ENCODE measurements at regions not wholly inside any gene's neighbourhood (a gene's known extent, or its start where the extent isn't known, plus 50 kb on each side); places are given as distances from the start of the nearest gene placed in this dataset.
"Not testable (repeated sequence)": the region's sequence is repeated elsewhere in the genome, so short reads cannot be mapped to it uniquely, and the experiment has no call there.

DNA sequence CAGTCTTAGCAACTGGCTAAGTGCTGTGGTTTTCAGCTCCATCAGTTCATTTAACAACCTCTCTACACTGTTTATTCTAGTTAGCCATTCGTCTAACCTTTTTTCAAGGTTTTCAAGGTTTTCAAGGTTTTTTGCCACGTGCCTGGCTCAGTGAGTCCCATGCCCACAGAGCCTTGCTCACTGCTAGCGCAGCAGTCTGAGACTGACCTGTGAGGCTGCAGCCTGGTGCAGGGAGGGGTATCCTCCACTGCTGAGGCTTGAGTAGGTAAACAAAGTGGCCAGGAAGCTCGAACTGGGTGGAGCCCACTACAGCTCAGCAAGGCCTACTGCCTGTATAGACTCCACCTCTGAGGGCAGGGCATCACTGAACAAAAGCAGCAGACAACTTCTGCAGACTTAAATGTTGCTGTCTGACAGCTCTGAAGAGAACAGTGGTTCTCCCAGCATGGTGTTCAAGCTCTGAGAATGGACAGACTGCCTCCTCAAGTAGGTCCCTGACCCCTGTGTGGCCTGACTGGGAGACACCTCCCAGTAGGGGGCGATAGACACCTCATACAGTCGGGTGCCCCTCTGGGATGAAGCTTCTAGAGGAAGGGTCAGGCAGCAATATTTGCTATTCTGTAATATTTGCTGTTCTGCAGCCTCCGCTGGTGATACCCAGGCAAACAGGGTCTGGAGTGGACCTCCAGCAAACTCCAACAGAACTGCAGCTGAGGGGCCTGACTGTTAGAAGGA, 424.7 kb upstream of the DDI1 start:
- not testable (repeated sequence) for H3K27ac Mint-ChIP-seq; H3K4me3 Mint-ChIP-seq; H3K27me3 Mint-ChIP-seq (ENCODE audit: insufficient read depth); DNase-seq
- TF ChIP-seq, protein P1, sequence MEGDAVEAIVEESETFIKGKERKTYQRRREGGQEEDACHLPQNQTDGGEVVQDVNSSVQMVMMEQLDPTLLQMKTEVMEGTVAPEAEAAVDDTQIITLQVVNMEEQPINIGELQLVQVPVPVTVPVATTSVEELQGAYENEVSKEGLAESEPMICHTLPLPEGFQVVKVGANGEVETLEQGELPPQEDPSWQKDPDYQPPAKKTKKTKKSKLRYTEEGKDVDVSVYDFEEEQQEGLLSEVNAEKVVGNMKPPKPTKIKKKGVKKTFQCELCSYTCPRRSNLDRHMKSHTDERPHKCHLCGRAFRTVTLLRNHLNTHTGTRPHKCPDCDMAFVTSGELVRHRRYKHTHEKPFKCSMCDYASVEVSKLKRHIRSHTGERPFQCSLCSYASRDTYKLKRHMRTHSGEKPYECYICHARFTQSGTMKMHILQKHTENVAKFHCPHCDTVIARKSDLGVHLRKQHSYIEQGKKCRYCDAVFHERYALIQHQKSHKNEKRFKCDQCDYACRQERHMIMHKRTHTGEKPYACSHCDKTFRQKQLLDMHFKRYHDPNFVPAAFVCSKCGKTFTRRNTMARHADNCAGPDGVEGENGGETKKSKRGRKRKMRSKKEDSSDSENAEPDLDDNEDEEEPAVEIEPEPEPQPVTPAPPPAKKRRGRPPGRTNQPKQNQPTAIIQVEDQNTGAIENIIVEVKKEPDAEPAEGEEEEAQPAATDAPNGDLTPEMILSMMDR (IDR thresholded peaks at IDR 0.05), result peak; percentile 48
- Mint-ChIP-seq H3K36me3 (ENCODE audit: low read depth) (peaks cover 38% of the 10 kb centered on the region), H3K4me1 (ENCODE audit: low read depth) (peaks cover 34% of the 10 kb centered on the region), H3K9me3 (peaks cover 23% of the 10 kb centered on the region; the same call in 1 of the 2 replicates)

DNA sequence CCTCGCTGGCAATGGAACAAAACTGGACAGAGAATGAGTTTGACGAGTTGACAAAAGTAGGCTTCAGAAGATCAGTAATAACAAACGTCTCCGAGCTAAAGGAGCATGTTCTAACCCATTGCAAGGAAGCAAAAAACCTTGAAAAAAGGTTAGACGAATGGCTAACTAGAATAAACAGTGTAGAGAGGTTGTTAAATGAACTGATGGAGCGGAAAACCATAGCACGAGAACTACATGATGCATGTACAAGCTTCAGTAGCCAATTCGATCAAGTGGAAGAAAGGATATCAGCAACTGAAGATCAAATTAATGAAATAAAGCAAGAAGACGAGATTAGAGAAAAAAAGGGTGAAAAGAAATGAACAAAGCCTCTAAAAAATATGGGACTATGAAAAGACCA, 424.0 kb upstream of the DDI1 start:
- Mint-ChIP-seq H3K4me1 (ENCODE audit: low read depth) (peaks cover 39% of the 10 kb centered on the region), H3K9me3 (peaks cover 23% of the 10 kb centered on the region; the same call in 1 of the 2 replicates), H3K36me3 (ENCODE audit: low read depth) (peaks cover 38% of the 10 kb centered on the region)
- not testable (repeated sequence) for H3K27ac Mint-ChIP-seq; H3K4me3 Mint-ChIP-seq; H3K27me3 Mint-ChIP-seq (ENCODE audit: insufficient read depth); DNase-seq

DNA sequence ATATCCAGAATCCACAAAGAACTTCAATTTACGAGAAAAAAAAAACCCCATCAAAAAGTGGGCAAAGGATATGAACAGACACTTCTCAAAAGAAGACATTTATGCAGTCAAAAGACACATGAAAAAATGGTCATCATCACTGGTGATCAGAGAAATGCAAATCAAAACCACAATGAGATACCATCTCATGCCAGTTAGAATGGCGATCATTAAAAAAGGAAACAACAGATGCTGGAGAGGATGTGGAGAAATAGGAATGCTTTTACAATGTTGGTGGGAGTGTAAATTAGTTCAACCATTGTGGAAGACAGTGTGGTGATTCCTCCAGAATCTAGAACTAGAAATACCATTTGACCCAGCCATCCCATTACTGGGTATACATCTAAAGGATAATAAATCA, 419.9 kb upstream of the DDI1 start:
- Mint-ChIP-seq H3K9me3 (peaks cover 14% of the 10 kb centered on the region; the same call in 1 of the 2 replicates), H3K4me1 (ENCODE audit: low read depth) (peaks cover 52% of the 10 kb centered on the region), H3K36me3 (ENCODE audit: low read depth) (peaks cover 27% of the 10 kb centered on the region)
- H3K4me3 Mint-ChIP-seq; H3K27me3 Mint-ChIP-seq (ENCODE audit: insufficient read depth); DNase-seq; H3K27ac Mint-ChIP-seq: not testable (repeated sequence)

DNA sequence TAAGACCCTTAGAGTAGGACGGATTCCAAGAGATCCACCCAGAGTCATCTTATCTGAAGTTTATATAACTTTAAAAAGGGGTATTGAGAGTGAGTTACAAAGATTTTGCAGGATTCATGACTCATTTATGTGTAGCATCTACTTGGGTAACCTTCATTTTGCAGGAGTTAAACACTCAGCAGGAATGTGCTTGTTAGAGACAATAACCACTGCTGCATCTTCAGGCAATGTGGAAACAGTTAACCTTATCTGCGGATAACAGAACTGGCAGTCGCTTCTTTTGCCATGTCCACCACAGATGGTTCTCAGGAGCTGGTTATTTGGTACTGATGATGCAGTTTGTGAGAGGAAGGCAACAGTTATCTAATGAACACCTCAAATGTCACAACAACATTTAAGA, 417.9 kb upstream of the DDI1 start:
- Mint-ChIP-seq H3K4me3 (peak overlapping the region; percentile 57), H3K36me3 (ENCODE audit: low read depth) (peaks cover 15% of the 10 kb centered on the region), H3K27ac (peak overlapping the region; percentile 75), H3K4me1 (ENCODE audit: low read depth) (peaks cover 70% of the 10 kb centered on the region), H3K9me3 (peaks cover 1% of the 10 kb centered on the region; the same call in 1 of the 2 replicates), H3K27me3 (ENCODE audit: insufficient read depth) (peaks cover 4% of the 10 kb centered on the region; the same call in 1 of the 2 replicates)
- DNase-seq, result peak; percentile 75
- TF ChIP-seq, protein P1 (IDR thresholded peaks at IDR 0.05), result no peak

DNA sequence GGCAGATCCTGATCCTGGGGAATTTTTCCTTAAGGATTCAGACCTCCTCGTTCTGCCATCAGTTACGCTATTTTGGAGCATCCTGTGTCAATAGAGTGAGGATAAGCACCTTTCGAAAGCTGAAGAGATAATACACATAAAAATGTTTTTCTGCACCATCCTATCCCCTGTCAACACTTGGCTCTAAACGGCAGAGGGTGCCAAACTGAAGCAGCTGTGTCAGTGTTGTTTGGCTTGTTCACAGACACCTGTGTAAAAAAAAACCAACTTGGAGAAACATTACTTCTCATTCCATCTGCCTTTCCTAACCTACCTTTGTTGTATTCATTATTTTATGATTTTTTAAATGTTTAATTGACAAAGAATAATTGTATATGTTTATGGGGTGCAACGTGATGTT, 417.0 kb upstream of the DDI1 start:
- Mint-ChIP-seq H3K9me3 (no peaks in the 10 kb centered on the region), H3K27ac (peak overlapping the region; percentile 75), H3K36me3 (ENCODE audit: low read depth) (peaks cover 5% of the 10 kb centered on the region), H3K4me3 (peak overlapping the region; percentile 52; the same call in 1 of the 2 replicates), H3K27me3 (ENCODE audit: insufficient read depth) (peaks cover 4% of the 10 kb centered on the region; the same call in 1 of the 2 replicates), H3K4me1 (ENCODE audit: low read depth) (peaks cover 79% of the 10 kb centered on the region)
- TF ChIP-seq, protein P1 (IDR thresholded peaks at IDR 0.05), result peak; percentile 57; the same call in 1 of the 2 replicates
- DNase-seq, result peak; percentile 10

DNA sequence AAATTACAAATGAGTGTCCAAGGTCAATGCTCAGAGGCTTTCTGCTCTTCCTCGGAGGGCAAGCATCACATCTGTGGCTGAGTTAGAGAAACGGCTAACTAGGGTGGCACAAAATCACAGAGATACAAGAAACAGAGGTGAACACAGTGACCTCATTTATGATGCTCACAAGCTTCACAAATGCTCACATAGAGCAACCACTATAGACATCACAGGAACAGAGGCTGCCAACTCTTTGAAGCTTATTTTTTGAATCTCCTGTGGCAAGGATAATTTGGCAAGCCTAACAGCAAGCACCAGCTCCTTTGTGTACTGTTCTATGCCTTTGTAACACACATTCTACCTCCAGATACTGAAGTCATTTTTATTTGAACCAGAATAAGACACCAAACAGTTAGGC, 416.5 kb upstream of the DDI1 start:
- Mint-ChIP-seq H3K4me3 (no peak overlapping the region), H3K4me1 (ENCODE audit: low read depth) (peaks cover 84% of the 10 kb centered on the region), H3K27me3 (ENCODE audit: insufficient read depth) (peaks cover 4% of the 10 kb centered on the region; the same call in 1 of the 2 replicates), H3K27ac (peak overlapping the region; percentile 32; the same call in 1 of the 2 replicates), H3K9me3 (no peaks in the 10 kb centered on the region), H3K36me3 (ENCODE audit: low read depth) (peaks cover 3% of the 10 kb centered on the region)
- no peak for DNase-seq
- TF ChIP-seq, protein P1 (IDR thresholded peaks at IDR 0.05), result no peak

Measured in HFFc6 (cell line).